ENCODE measurements at regions not wholly inside any gene's neighbourhood (a gene's known extent, or its start where the extent isn't known, plus 50 kb on each side); places are given as distances from the start of the nearest gene placed in this dataset.
A peak's percentile ranks its signal among the peaks of the same experiment; 100 is the strongest.

- TF ChIP-seq, protein P1, sequence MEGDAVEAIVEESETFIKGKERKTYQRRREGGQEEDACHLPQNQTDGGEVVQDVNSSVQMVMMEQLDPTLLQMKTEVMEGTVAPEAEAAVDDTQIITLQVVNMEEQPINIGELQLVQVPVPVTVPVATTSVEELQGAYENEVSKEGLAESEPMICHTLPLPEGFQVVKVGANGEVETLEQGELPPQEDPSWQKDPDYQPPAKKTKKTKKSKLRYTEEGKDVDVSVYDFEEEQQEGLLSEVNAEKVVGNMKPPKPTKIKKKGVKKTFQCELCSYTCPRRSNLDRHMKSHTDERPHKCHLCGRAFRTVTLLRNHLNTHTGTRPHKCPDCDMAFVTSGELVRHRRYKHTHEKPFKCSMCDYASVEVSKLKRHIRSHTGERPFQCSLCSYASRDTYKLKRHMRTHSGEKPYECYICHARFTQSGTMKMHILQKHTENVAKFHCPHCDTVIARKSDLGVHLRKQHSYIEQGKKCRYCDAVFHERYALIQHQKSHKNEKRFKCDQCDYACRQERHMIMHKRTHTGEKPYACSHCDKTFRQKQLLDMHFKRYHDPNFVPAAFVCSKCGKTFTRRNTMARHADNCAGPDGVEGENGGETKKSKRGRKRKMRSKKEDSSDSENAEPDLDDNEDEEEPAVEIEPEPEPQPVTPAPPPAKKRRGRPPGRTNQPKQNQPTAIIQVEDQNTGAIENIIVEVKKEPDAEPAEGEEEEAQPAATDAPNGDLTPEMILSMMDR (IDR thresholded peaks at IDR 0.05; ENCODE audit: control insufficient read depth, insufficient read depth, low read depth, low read length, missing control alignments): no peak
- H3K4me3 ChIP-seq (ENCODE audit: control insufficient read depth, low read depth, low read length): no peak overlapping the region
- no peak for DNase-seq (ENCODE audit: low read depth)
Observed at GRCh38 chr12:126482238-126482889, 1417.1 kb downstream of the AACS start.

DNA sequence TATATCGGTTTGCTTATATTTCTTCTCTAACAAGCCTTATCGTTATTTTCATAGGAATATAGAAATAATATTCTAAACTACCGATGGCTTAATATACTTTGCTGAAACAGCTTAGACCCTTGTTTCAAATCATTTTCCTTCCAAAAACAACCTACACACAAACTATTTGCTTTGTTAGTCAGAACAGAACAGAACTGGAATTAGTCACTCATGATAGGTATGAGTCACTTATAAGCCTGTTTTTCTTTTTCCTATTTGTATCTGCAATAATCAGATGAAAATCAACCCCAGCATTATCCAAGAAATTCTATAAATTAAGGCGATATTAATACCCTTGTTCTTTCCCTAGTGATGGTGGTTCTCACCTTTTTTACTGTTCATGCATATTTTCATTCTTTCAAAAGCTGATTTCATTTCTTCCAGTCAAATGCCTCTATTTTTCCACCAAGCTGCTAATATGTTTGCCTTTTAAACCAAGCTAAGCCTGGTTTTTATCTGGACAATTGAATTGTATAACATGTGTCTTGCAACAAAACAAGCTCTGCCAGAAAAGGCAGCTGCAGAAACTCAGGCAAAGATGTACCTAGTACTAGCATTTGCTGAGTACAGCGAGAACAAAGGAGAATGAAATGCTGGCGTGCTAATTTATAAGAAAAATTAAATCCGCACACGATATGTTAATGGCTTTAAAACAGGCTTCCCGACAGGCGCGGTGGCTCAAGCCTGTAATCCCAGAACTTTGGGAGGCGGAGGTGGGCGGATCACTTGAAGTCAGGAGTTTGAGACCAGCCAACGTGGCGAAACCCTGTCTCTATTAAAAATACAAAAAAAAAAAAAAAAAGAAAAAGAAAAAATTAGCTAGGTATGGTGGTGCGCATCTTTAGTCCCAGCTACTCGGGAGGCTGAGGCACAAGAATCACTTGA, 1418.2 kb downstream of the AACS start:
- no peak overlapping the region; the same call in 1 of the 2 replicates for H3K4me3 ChIP-seq (ENCODE audit: control insufficient read depth, low read depth, low read length)
- peak; percentile 35 for DNase-seq (ENCODE audit: low read depth)
- TF ChIP-seq, protein P1 (IDR thresholded peaks at IDR 0.05; ENCODE audit: control insufficient read depth, insufficient read depth, low read depth, low read length, missing control alignments): no peak

- no peak overlapping the region for H3K4me3 ChIP-seq (ENCODE audit: control insufficient read depth, low read depth, low read length)
- TF ChIP-seq, protein P1 (IDR thresholded peaks at IDR 0.05; ENCODE audit: control insufficient read depth, insufficient read depth, low read depth, low read length, missing control alignments): no peak
- no peak for DNase-seq (ENCODE audit: low read depth)
Observed at GRCh38 chr12:126487431-126487980, 1422.3 kb downstream of the AACS start.

GRCh38 chr12:126488806-126489205, 1423.6 kb downstream of the AACS start:
- H3K4me3 ChIP-seq (ENCODE audit: control insufficient read depth, low read depth, low read length): no peak overlapping the region
- DNase-seq (ENCODE audit: low read depth): no peak
- TF ChIP-seq, protein P1 (IDR thresholded peaks at IDR 0.05; ENCODE audit: control insufficient read depth, insufficient read depth, low read depth, low read length, missing control alignments): no peak

DNA sequence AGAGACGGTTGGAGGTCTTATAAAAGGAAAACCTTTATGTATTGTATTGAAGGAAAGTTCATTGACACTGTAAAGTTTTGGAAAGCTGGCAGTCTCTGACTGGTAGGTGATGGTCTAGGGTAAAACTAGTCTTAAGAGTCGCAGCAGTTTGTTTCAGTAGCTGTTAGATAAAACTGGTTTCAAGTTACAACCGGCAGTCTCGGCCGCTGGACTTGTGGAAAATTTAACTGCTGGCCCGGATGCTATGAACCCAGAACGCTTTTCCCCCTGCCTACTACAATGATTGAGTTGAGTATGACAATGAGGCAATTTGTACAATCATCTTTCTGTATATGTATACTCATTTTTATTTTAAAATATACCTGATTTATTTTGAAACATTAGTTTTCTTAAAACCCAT, 1426.9 kb downstream of the AACS start:
- no peak for DNase-seq (ENCODE audit: low read depth)
- no peak overlapping the region for H3K4me3 ChIP-seq (ENCODE audit: control insufficient read depth, low read depth, low read length)
- TF ChIP-seq, protein P1 (IDR thresholded peaks at IDR 0.05; ENCODE audit: control insufficient read depth, insufficient read depth, low read depth, low read length, missing control alignments): no peak

- peak overlapping the region; percentile 14 for H3K4me3 ChIP-seq (ENCODE audit: control insufficient read depth, low read depth, low read length)
- TF ChIP-seq, protein P1 (IDR thresholded peaks at IDR 0.05; ENCODE audit: control insufficient read depth, insufficient read depth, low read depth, low read length, missing control alignments): no peak
- no peak for DNase-seq (ENCODE audit: low read depth)
Observed at GRCh38 chr12:126493366-126494108, 1428.3 kb downstream of the AACS start.
